ENCODE measurements at regions not wholly inside any gene's neighbourhood (a gene's known extent, or its start where the extent isn't known, plus 50 kb on each side); places are given as distances from the start of the nearest gene placed in this dataset.
"Not testable (repeated sequence)": the region's sequence is repeated elsewhere in the genome, so short reads cannot be mapped to it uniquely, and the experiment has no call there.

DNA sequence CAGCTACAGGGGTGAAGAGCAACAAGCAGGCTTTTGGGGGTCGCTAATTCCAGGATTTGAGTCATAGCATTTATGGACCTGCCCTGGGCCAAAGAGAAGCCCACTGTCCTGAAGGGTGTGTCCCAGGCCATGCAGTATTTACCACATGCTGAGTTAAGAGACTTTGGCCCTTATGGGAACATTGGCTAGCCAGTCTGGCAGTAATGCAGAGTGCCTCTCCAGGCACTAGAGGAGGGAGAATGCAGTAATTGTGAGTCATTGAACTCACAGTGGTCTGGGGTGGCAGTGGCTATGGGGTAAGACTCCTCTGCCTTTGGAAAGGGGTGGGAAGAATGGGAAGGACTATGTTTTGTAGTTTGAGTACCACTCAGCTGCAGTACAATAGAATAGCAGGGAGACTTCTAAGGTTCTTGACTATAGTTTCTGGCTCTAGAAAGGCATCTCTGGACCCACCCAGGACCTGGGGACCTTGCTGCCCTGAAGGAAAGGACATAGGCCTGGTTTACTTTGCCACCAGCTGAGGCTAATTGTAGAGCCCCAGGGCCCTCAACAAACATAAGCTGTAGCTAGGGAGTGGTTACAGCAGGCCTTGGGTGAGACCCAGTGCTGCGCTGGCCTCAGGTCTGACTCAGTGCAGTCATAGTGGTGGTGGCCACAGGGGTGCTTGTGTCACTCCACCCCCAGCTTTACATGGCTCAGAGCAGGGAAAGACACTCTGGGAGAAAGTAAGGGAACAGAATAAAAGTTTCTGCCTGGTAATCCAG lies 520.9 kb downstream of the HTR1B start:
- no peak for FAIRE-seq

DNA sequence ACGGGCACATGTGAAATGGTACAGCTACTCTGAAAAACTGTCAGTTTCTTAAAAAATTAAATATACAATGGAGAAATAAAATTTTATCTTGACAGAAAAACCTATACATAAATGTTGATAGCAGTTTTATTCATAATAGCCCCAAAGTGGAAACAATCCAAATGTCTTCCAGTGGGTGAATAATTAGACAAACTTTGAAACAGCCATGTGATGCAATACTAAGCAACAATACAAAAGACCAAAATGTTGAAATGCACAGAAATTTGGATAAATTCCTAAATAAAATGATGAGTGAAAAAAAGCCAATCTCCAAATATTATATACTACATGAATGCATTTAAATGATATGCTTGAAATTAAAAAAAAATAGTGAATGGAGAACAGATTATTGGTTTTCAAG lies 523.1 kb downstream of the HTR1B start:
- no peak for FAIRE-seq

DNA sequence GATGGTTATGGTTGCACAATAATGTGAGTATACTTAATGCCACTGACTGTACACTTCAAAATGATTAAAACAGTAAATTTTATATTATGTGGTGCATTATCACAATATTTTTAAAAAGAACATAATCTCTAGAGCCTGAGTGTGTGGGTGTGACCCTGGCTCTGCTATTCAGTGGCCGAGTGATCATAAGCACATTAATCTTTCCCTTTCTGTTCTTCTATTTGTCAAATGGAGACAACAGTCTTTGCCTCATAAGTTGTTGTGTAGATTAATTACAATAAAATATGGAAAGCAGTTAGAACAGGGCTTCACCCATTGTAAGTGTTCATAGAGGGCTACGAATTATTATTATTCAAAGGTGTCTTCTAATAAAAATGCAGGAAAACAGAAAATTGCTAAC lies 548.6 kb downstream of the HTR1B start:
- no peak for FAIRE-seq

GRCh38 chr6:76905541-76905940 lies 557.8 kb downstream of the HTR1B start:
- FAIRE-seq, result not testable (repeated sequence)

- no peak for FAIRE-seq
Observed at GRCh38 chr6:76892542-76892941, 570.7 kb downstream of the HTR1B start.

GRCh38 chr6:76888351-76888750 lies 574.9 kb downstream of the HTR1B start:
- no peak for FAIRE-seq

- FAIRE-seq, result no peak
Observed at GRCh38 chr6:76886900-76887299, 576.4 kb downstream of the HTR1B start.

- no peak for FAIRE-seq
Observed at GRCh38 chr6:76885861-76886301, 577.4 kb downstream of the HTR1B start.

- no peak for FAIRE-seq
Observed at GRCh38 chr6:76881414-76881813, 581.9 kb downstream of the HTR1B start.

DNA sequence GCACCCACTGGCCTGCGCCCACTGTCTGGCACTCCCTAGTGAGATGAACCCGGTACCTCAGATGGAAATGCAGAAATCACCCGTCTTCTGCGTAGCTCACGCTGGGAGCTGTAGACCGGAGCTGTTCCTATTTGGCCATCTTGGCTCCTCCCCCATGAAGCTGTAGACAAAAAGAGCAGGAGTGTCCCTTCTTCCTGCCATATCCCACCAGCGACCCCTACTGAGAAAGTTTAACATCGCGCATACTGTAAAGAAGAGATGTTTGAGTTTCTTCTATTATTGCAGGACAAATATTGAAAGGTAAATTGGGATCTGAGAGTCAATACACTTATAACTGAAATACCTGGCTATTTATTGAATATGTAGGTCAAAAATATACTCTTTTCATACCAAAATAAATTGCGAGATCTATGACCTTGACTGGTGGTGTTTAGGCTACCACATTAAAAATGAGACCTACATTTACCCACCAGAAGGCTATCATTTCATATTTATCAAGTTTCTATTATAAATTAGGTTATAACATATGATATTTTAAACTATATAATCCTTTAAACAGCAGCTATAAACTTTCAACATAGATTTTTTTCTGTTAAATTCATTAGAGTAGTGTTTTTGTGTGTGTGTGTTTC lies 586.3 kb downstream of the HTR1B start:
- no peak for FAIRE-seq

DNA sequence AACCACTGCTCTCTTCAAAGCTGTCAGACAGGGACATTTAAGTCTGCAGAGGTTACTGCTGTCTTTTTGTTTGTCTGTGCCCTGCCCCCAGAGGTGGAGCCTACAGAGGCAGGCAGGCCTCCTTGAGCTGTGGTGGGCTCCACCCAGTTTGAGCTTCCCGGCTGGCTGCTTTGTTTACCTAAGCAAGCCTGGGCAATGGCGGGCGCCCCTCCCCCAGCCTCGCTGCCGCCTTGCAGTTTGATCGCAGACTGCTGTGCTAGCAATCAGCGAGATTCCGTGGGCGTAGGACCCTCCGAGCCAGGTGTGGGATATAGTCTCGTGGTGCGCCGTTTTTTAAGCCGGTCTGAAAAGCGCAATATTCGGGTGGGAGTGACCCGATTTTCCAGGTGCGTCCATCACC lies 586.9 kb downstream of the HTR1B start:
- not testable (repeated sequence) for FAIRE-seq

- FAIRE-seq, result no peak
Observed at GRCh38 chr6:76867182-76867581, 596.1 kb downstream of the HTR1B start.

DNA sequence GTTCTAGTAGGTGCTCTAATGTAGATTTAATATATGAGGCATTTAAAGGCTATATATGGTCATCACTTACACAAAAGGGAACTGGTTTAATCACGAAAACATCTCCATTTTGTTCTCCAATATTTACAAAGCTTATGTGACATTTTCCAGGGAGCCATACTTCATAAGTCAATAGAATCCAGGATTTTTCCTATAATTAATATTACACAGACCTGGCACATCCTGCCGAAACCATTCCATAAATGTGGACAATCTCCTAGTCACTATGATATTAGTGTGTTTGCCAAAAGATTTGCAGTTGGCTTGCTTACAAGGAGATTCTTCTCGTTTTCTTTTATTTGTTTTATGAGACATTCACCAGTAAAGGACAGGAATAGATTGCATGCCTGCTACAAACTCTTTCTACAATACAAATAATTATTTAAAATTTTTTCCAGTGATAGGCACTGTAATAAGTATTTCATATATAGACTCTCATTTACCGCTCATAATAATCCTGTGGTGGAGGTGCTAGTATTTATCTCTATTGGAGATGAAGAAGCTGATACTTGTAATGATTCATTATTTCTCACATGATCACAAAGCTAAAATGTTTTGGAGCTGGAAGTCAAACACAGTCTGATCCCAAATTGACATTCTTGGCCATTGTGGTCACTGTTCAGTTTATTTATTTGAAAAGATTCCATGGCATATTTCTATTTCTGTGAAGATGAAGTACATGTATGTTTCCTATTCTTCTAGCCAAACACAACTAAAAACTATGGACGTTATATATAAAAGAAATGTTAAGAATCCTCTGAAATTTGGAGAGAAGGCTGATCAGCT lies 597.0 kb downstream of the HTR1B start:
- FAIRE-seq, result no peak

DNA sequence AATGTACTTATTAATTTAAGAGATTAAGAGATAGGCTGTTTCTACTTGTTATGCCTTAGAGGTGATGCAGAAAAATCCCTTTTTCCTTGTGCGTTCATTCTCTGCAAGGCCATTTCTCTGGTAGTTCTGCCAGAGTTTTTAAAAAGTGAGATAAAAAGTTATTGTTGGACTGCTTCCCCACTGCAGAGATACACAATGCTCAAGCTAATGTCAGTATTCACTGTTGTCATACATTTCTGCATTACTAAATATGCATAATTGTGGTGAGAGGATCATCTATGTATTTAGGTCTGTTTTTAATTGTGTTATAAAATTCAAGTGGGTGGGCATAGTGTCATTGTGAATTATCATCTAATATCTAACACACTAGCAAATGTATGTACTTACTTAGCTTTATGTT lies 600.4 kb downstream of the HTR1B start:
- FAIRE-seq, result no peak

- FAIRE-seq, result no peak
Observed at GRCh38 chr6:76861403-76861802, 601.9 kb downstream of the HTR1B start.

- no peak for FAIRE-seq
Observed at GRCh38 chr6:76856065-76856464, 607.2 kb downstream of the HTR1B start.

DNA sequence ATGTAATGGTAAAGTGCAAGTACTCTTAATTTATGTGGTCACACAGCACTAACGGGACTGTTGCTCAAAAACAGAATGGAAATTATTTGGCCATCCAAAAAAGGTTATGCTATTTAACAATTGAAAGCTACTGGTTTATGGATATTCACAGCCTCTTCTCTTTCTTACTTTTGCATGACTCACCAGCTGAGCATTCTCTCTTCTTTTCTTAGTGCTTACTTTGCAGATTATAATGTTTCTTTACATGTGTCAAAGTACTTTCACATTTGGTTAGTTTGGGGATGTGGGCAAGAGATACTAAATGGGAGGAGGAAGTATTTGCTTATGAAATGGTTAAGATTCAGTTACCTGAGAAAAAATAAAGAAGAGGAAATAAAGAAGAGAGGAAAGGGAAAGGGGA lies 610.5 kb downstream of the HTR1B start:
- FAIRE-seq, result no peak

DNA sequence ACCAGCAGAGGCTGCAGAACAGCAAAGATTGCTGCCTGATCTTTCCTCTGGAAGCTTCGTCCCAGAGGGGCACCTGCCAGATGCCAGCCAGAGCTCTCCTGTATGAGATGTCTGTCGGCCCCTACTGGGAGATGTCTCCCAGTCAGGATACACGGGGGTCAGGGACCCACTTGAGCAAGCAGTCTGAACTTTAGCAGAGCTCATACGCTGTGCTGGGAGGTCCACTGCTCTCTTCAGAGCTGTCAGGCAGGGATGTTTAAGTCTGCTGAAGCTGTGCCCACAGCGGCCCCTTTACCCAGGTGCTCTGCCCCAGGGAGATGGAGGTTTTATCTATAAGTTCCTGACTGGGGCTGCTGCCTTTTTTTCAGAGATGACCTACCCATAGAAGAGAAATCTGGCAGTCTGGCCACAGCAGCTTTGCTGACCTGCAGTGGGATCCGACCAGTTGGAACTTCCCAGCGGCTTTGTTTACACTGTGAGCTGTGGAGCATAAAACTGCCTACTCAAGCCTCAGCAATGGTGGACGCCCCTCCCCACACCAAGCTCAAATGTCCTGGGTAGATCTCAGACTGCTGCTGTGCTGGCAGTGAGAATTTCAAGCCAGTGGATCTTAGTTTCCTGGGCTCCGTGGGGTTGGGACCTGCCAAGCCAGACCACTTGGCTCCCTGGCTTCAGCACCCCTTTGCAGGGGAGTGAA lies 613.9 kb downstream of the HTR1B start:
- FAIRE-seq, result not testable (repeated sequence)

- no peak for FAIRE-seq
Observed at GRCh38 chr6:76843054-76843822, 620.1 kb downstream of the HTR1B start.

GRCh38 chr6:76840865-76841264 lies 622.4 kb downstream of the HTR1B start:
- FAIRE-seq, result no peak

- FAIRE-seq, result no peak
Observed at GRCh38 chr6:76840041-76840745, 623.1 kb downstream of the HTR1B start.

DNA sequence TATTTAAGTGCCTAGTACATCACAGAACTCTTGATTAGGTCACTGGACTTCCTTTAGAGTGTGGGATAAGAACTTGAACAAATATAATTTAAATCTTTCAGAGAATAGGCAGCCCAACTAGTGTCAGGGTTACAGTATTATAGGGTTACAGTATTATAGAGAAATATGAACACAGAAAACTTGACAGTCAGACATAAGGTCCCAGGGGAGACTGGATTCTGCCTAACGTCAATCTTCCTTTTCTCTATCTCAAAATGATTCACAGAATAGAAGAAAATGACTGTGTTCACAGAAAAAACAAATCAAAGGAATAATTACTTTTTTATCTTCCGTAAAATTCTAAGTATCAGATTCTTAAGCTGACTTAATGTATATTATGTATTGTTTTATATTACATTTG lies 623.8 kb downstream of the HTR1B start:
- no peak for FAIRE-seq
